Spleen (tissue), 7 donors: ENCODE measurements at regions not wholly inside any gene's neighbourhood (a gene's known extent, or its start where the extent isn't known, plus 50 kb on each side); places are given as distances from the start of the nearest gene placed in this dataset.

ENCODE experiments used
- POLR2A ChIP-seq, 3 donors: fragments of 450-650 bp; IDR thresholded peaks; one replicate each; pipeline ENCODE4 v1.5.1; 2017; ENCODE audit warnings: antibody characterized with exemption in 3 of 3, mild to moderate bottlenecking in 1 of 3
- POLR2AphosphoS5 ChIP-seq, 3 donors: sonication (generic); formaldehyde crosslinking; IDR thresholded peaks; one replicate each; pipeline ENCODE4 v1.5.1; 2017; ENCODE audit warnings: antibody characterized with exemption in 3 of 3
- TF ChIP-seq, protein P1 (sequence below), 11 experiments: fragments of 200-600 bp in 7 of 11; fragments of 450-650 bp in 4 of 11; sonication (generic) in 4 of 11; IDR thresholded peaks in 8 of 11; conservative IDR thresholded peaks in 3 of 11; 1 replicate in 7 of 11; 2 replicates in 4 of 11; pipeline versions ENCODE4 v1.4.0 to v1.8.0; 2016 to 2021; ENCODE audit warnings: antibody characterized with exemption in 11 of 11, inconsistent platforms in 4 of 11, mild to moderate bottlenecking in 1 of 11
- donor health status: DM: no; HTN: no; CAD: no; lungs with moderate emphysema.
- donor health status: DM: no; HTN: no; CAD: no.
- donor health status: DM: no; HTN: no; CAD: no.

DNA sequence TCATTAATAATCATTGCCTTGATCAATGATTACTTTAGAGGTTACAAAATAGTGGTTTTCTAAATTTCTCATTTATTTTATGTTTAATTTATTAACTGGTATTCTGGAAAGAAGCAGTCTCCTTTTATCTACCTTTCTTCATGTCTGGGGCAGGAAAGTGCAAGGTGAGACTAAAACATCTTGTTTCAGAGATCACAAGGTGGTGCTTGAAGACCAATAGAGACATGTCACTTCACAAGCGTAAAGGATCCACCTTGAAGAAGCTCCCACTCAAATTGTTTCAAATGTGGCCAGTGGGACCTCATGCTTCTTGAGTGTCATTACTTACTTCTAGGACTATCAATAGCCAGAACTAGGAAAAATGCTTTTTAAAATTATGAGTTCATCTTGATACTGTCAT is 1568.7 kb downstream of the RPA4 start:
- TF ChIP-seq, protein P1, sequence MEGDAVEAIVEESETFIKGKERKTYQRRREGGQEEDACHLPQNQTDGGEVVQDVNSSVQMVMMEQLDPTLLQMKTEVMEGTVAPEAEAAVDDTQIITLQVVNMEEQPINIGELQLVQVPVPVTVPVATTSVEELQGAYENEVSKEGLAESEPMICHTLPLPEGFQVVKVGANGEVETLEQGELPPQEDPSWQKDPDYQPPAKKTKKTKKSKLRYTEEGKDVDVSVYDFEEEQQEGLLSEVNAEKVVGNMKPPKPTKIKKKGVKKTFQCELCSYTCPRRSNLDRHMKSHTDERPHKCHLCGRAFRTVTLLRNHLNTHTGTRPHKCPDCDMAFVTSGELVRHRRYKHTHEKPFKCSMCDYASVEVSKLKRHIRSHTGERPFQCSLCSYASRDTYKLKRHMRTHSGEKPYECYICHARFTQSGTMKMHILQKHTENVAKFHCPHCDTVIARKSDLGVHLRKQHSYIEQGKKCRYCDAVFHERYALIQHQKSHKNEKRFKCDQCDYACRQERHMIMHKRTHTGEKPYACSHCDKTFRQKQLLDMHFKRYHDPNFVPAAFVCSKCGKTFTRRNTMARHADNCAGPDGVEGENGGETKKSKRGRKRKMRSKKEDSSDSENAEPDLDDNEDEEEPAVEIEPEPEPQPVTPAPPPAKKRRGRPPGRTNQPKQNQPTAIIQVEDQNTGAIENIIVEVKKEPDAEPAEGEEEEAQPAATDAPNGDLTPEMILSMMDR (IDR thresholded peaks at IDR 0.05 in 8 of 11, conservative IDR thresholded peaks at IDR 0.05 in 3 of 11) = no peak
- TF ChIP-seq POLR2A (IDR thresholded peaks at IDR 0.05) = no peak
- no peak for TF ChIP-seq POLR2AphosphoS5 (IDR thresholded peaks at IDR 0.05)
